HCT116 (cell line): ENCODE measurements at regions not wholly inside any gene's neighbourhood (a gene's known extent, or its start where the extent isn't known, plus 50 kb on each side); places are given as distances from the start of the nearest gene placed in this dataset.

Source experiments
- ATAC-seq: fragments of 200-7000 bp; cut with Tn5 transposase; 2 replicates; pipeline ENCODE4 v1.9.1; 2020; ENCODE audit warnings: mild to moderate bottlenecking, moderate library complexity
- BruUV-seq: library from RNA; stranded (reverse); fragments of 400-500 nt; replicated peaks from 2 replicates; lab custom pipeline; 2021; lab: Mats Ljungman, UMichigan
- CTCF ChIA-PET: fragments of 300-600 bp; sonication (Branson Sonifier 250); formaldehyde crosslinking; loops from one replicate; lab custom pipeline; 2021; ENCODE audit warnings: antibody characterized with exemption; lab: Charles Lee
- POLR2A ChIA-PET: fragments of 300-600, 350-600 bp; sonication (Branson Sonifier 250); formaldehyde crosslinking; loops from one replicate; lab custom pipeline; 2021; ENCODE audit warnings: antibody characterized with exemption; lab: Charles Lee
- RAD21 ChIA-PET, 2 experiments: fragments of 300-600 bp; sonication (Branson Sonifier 250); formaldehyde crosslinking; loops; one replicate each; lab custom pipeline; 2023; ENCODE audit warnings: low total read pairs in 2 of 2; ENCODE audit not compliant: uncharacterized antibody in 2 of 2, unreplicated experiment in 2 of 2, low non-redundant PET in 1 of 2; lab: Charles Lee
- DNase-seq: peaks from one replicate; pipeline ENCODE4 v3.0.0-alpha.2; 2010; ENCODE audit warnings: low read depth, low spot score
- H2AFZ ChIP-seq: fragments of 200-600 bp; shearing (Covaris generic), sonication (generic); 2 replicates; pipeline ENCODE4 v1.6.1; 2017; ENCODE audit warnings: low read depth, mixed run types, mixed read lengths, antibody characterized with exemption, low read length; ENCODE audit not compliant: poor library complexity, severe bottlenecking
- H3K27ac ChIP-seq: 2 replicates; pipeline ENCODE4 v1.5.1; 2012; ENCODE audit warnings: low read depth, low read length
- H3K27me3 ChIP-seq: fragments of 200-600 bp; sonication (generic); 2 replicates; pipeline ENCODE4 v1.6.1; 2016; ENCODE audit warnings: mixed run types, low read length, mixed read lengths; ENCODE audit not compliant: insufficient read depth
- H3K36me3 ChIP-seq, 2 experiments: fragments of 200-500 bp in 1 of 2; fragments of 200-600 bp in 1 of 2; sonication (Bioruptor generic) in 1 of 2; sonication (generic) in 1 of 2; 2 replicates each; pipeline versions ENCODE4 v1.5.1 to v1.6.1; 2014 to 2016; ENCODE audit warnings: low read length in 2 of 2, inconsistent platforms in 1 of 2, mixed read lengths in 1 of 2, mixed run types in 1 of 2; ENCODE audit not compliant: insufficient read depth in 2 of 2, control insufficient read depth in 1 of 2
- H3K4me1 ChIP-seq, 2 experiments: fragments of 200-600 bp in 1 of 2; sonication (generic) in 1 of 2; 2 replicates each; pipeline versions ENCODE4 v1.5.1 to v1.6.1; 2012 to 2017; ENCODE audit warnings: low read length in 2 of 2, inconsistent platforms in 1 of 2, mild to moderate bottlenecking in 1 of 2, mixed read lengths in 1 of 2, mixed run types in 1 of 2, moderate library complexity in 1 of 2; ENCODE audit not compliant: insufficient read depth in 2 of 2, control insufficient read depth in 1 of 2
- H3K4me2 ChIP-seq: fragments of 200-600 bp; sonication (generic); 2 replicates; pipeline ENCODE4 v1.6.1; 2017; ENCODE audit warnings: mixed run types, low read length, mixed read lengths
- H3K4me3 ChIP-seq, 2 experiments: fragments of 200-600 bp in 1 of 2; sonication (generic) in 1 of 2; replicated peaks in 1 of 2; 2 replicates each; pipeline ENCODE4 v1.5.1; 2011 to 2016; ENCODE audit warnings: low read length in 2 of 2, control low read depth in 1 of 2, low read depth in 1 of 2, mild to moderate bottlenecking in 1 of 2, mixed read lengths in 1 of 2, mixed run types in 1 of 2
- H3K79me2 ChIP-seq: fragments of 200-600 bp; sonication (generic); 2 replicates; pipeline ENCODE4 v1.6.1; 2017; ENCODE audit warnings: mild to moderate bottlenecking, mixed run types, low read length, moderate library complexity, mixed read lengths; ENCODE audit not compliant: insufficient read depth
- H3K9ac ChIP-seq: fragments of 200-600 bp; sonication (generic); 2 replicates; pipeline ENCODE4 v1.6.1; 2016; ENCODE audit warnings: low read length, mixed read lengths
- H3K9me2 ChIP-seq: fragments of 200-600 bp; sonication (generic), shearing (Covaris generic); 2 replicates; pipeline ENCODE4 v1.6.1; 2017; ENCODE audit warnings: mixed run types, mild to moderate bottlenecking, moderate library complexity; ENCODE audit not compliant: insufficient read depth
- H3K9me3 ChIP-seq, 2 experiments: fragments of 200-500 bp in 1 of 2; fragments of 200-600 bp in 1 of 2; sonication (Bioruptor generic) in 1 of 2; sonication (generic) in 1 of 2; 2 replicates each; pipeline ENCODE4 v1.6.1; 2014 to 2017; ENCODE audit warnings: low read length in 2 of 2, mixed read lengths in 2 of 2, inconsistent platforms in 1 of 2, low read depth in 1 of 2, mild to moderate bottlenecking in 1 of 2, mixed run types in 1 of 2, moderate library complexity in 1 of 2; ENCODE audit not compliant: control insufficient read depth in 1 of 2, insufficient read depth in 1 of 2
- H4K20me1 ChIP-seq: fragments of 200-600 bp; sonication (generic), shearing (Covaris generic); 2 replicates; pipeline ENCODE4 v1.6.1; 2017; ENCODE audit warnings: mixed run types, mild to moderate bottlenecking, moderate library complexity; ENCODE audit not compliant: insufficient read depth
- CBX3 ChIP-seq: IDR thresholded peaks from 2 replicates; pipeline ENCODE4 v1.6.1; 2012; ENCODE audit warnings: low read depth
- CEBPB ChIP-seq: IDR thresholded peaks from 2 replicates; pipeline ENCODE4 v1.6.1; 2012; ENCODE audit warnings: low read depth
- EGR1 ChIP-seq: IDR thresholded peaks from 2 replicates; pipeline ENCODE4 v1.6.1; 2012; ENCODE audit warnings: low read depth
- ELF1 ChIP-seq: IDR thresholded peaks from 2 replicates; pipeline ENCODE4 v1.6.1; 2012; ENCODE audit warnings: low read depth, borderline replicate concordance
- EZH2 ChIP-seq: fragments of 200-600 bp; sonication (generic); IDR thresholded peaks from 2 replicates; pipeline ENCODE4 v1.6.1; 2017; ENCODE audit warnings: antibody characterized with exemption, mixed run types
- FOSL1 ChIP-seq: IDR thresholded peaks from 2 replicates; pipeline ENCODE4 v1.6.1; 2012; ENCODE audit warnings: low read depth
- POLR2A ChIP-seq: IDR thresholded peaks from 2 replicates; pipeline ENCODE4 v1.7.0; 2011; ENCODE audit warnings: borderline replicate concordance; ENCODE audit not compliant: insufficient read depth, insufficient read length; ENCODE audit errors: extremely low read depth
- POLR2AphosphoS5 ChIP-seq: IDR thresholded peaks from 2 replicates; pipeline ENCODE4 v1.6.1; 2011; ENCODE audit warnings: mild to moderate bottlenecking, low read depth, low read length, moderate library complexity
- RAD21 ChIP-seq: IDR thresholded peaks from 2 replicates; pipeline ENCODE4 v1.6.1; 2012; ENCODE audit warnings: low read depth, mild to moderate bottlenecking
- REST ChIP-seq: IDR thresholded peaks from 2 replicates; pipeline ENCODE4 v1.6.1; 2012; ENCODE audit warnings: low read depth
- SP1 ChIP-seq: IDR thresholded peaks from 2 replicates; pipeline ENCODE4 v1.6.1; 2012; ENCODE audit warnings: low read depth
- SRF ChIP-seq: IDR thresholded peaks from 2 replicates; pipeline ENCODE4 v1.6.1; 2012; ENCODE audit warnings: low read depth
- YY1 ChIP-seq: IDR thresholded peaks from 2 replicates; pipeline ENCODE4 v1.6.1; 2011; ENCODE audit warnings: low read length, low read depth, moderate library complexity, mild to moderate bottlenecking; ENCODE audit not compliant: insufficient replicate concordance; ENCODE audit errors: extremely low read depth
- ZFX ChIP-seq: fragments of 450-650 bp; IDR thresholded peaks from 2 replicates; pipeline ENCODE4 v1.6.1; 2017
- intact Hi-C: fragments of 100-400 bp; cut with micrococcal nuclease; formaldehyde crosslinking; loops from 2 replicates; pipeline ENCODE4 v1.10.0; 2022
- TF ChIP-seq, protein P1 (sequence below), 3 experiments: fragments of 200-600 bp in 1 of 3; sonication (generic) in 1 of 3; IDR thresholded peaks in 2 of 3; conservative IDR thresholded peaks in 1 of 3; 2 replicates each; pipeline ENCODE4 v1.5.1; 2012 to 2017; ENCODE audit warnings: low read depth in 2 of 3, low read length in 2 of 3, antibody characterized with exemption in 1 of 3, borderline replicate concordance in 1 of 3, control low read depth in 1 of 3, mild to moderate bottlenecking in 1 of 3, mixed read lengths in 1 of 3, mixed run types in 1 of 3, moderate library complexity in 1 of 3; ENCODE audit not compliant: insufficient read depth in 1 of 3

- BruUV-seq = no TSS peak
- Histone ChIP-seq H3K4me3 (no peak overlapping the region), H3K9me2 (no peaks in the 10 kb centered on the region), H3K27me3 (no peaks in the 10 kb centered on the region), H3K9ac (no peak overlapping the region), H3K4me1 (no peaks in the 10 kb centered on the region), H4K20me1 (no peaks in the 10 kb centered on the region), H3K4me2 (no peak overlapping the region), H3K27ac (no peak overlapping the region), H3K9me3 (no peaks in the 10 kb centered on the region), H3K36me3 (no peaks in the 10 kb centered on the region), H2AFZ (no peak overlapping the region), H3K79me2 (no peaks in the 10 kb centered on the region)
- TF ChIP-seq RAD21 (no peak), ELF1 (no peak), SRF (no peak), EZH2 (no peak), POLR2AphosphoS5 (no peak), POLR2A (no peak), CEBPB (no peak), REST (no peak), YY1 (no peak), FOSL1 (no peak), EGR1 (no peak), SP1 (no peak), ZFX (no peak), CBX3 (no peak)
- TF ChIP-seq, protein P1, sequence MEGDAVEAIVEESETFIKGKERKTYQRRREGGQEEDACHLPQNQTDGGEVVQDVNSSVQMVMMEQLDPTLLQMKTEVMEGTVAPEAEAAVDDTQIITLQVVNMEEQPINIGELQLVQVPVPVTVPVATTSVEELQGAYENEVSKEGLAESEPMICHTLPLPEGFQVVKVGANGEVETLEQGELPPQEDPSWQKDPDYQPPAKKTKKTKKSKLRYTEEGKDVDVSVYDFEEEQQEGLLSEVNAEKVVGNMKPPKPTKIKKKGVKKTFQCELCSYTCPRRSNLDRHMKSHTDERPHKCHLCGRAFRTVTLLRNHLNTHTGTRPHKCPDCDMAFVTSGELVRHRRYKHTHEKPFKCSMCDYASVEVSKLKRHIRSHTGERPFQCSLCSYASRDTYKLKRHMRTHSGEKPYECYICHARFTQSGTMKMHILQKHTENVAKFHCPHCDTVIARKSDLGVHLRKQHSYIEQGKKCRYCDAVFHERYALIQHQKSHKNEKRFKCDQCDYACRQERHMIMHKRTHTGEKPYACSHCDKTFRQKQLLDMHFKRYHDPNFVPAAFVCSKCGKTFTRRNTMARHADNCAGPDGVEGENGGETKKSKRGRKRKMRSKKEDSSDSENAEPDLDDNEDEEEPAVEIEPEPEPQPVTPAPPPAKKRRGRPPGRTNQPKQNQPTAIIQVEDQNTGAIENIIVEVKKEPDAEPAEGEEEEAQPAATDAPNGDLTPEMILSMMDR (IDR thresholded peaks at IDR 0.05 in 2 of 3, conservative IDR thresholded peaks at IDR 0.05 in 1 of 3; ENCODE audit: borderline replicate concordance in 1 of 3, insufficient read depth in 1 of 3, low read depth in 2 of 3, low read length in 2 of 3) = no peak
- intact Hi-C loops = no loop called here
- ChIA-PET CTCF (no interaction called here), POLR2A (no interaction called here), RAD21 (no interaction called here)
- DNase-seq = no peak
- no peak for ATAC-seq
These were observed 441.0 kb downstream of the TUSC7 start for GRCh38 chr3:117150628-117151027.
